HCT116 (cell line): ENCODE measurements at regions not wholly inside any gene's neighbourhood (a gene's known extent, or its start where the extent isn't known, plus 50 kb on each side); places are given as distances from the start of the nearest gene placed in this dataset.

ENCODE experiments used
- ATAC-seq: fragments of 200-7000 bp; cut with Tn5 transposase; 2 replicates; pipeline ENCODE4 v1.9.1; 2020; ENCODE audit warnings: mild to moderate bottlenecking, moderate library complexity
- BruUV-seq: library from RNA; stranded (reverse); fragments of 400-500 nt; replicated peaks from 2 replicates; lab custom pipeline; 2021; lab: Mats Ljungman, UMichigan
- CTCF ChIA-PET: fragments of 300-600 bp; sonication (Branson Sonifier 250); formaldehyde crosslinking; loops from one replicate; lab custom pipeline; 2021; ENCODE audit warnings: antibody characterized with exemption; lab: Charles Lee
- POLR2A ChIA-PET: fragments of 300-600, 350-600 bp; sonication (Branson Sonifier 250); formaldehyde crosslinking; loops from one replicate; lab custom pipeline; 2021; ENCODE audit warnings: antibody characterized with exemption; lab: Charles Lee
- RAD21 ChIA-PET, 2 experiments: fragments of 300-600 bp; sonication (Branson Sonifier 250); formaldehyde crosslinking; loops; one replicate each; lab custom pipeline; 2023; ENCODE audit warnings: low total read pairs in 2 of 2; ENCODE audit not compliant: uncharacterized antibody in 2 of 2, unreplicated experiment in 2 of 2, low non-redundant PET in 1 of 2; lab: Charles Lee
- DNase-seq: peaks from one replicate; pipeline ENCODE4 v3.0.0-alpha.2; 2010; ENCODE audit warnings: low read depth, low spot score
- H2AFZ ChIP-seq: fragments of 200-600 bp; shearing (Covaris generic), sonication (generic); 2 replicates; pipeline ENCODE4 v1.6.1; 2017; ENCODE audit warnings: low read depth, mixed run types, mixed read lengths, antibody characterized with exemption, low read length; ENCODE audit not compliant: poor library complexity, severe bottlenecking
- H3K27ac ChIP-seq: 2 replicates; pipeline ENCODE4 v1.5.1; 2012; ENCODE audit warnings: low read depth, low read length
- H3K27me3 ChIP-seq: fragments of 200-600 bp; sonication (generic); 2 replicates; pipeline ENCODE4 v1.6.1; 2016; ENCODE audit warnings: mixed run types, low read length, mixed read lengths; ENCODE audit not compliant: insufficient read depth
- H3K36me3 ChIP-seq, 2 experiments: fragments of 200-500 bp in 1 of 2; fragments of 200-600 bp in 1 of 2; sonication (Bioruptor generic) in 1 of 2; sonication (generic) in 1 of 2; 2 replicates each; pipeline versions ENCODE4 v1.5.1 to v1.6.1; 2014 to 2016; ENCODE audit warnings: low read length in 2 of 2, inconsistent platforms in 1 of 2, mixed read lengths in 1 of 2, mixed run types in 1 of 2; ENCODE audit not compliant: insufficient read depth in 2 of 2, control insufficient read depth in 1 of 2
- H3K4me1 ChIP-seq, 2 experiments: fragments of 200-600 bp in 1 of 2; sonication (generic) in 1 of 2; 2 replicates each; pipeline versions ENCODE4 v1.5.1 to v1.6.1; 2012 to 2017; ENCODE audit warnings: low read length in 2 of 2, inconsistent platforms in 1 of 2, mild to moderate bottlenecking in 1 of 2, mixed read lengths in 1 of 2, mixed run types in 1 of 2, moderate library complexity in 1 of 2; ENCODE audit not compliant: insufficient read depth in 2 of 2, control insufficient read depth in 1 of 2
- H3K4me2 ChIP-seq: fragments of 200-600 bp; sonication (generic); 2 replicates; pipeline ENCODE4 v1.6.1; 2017; ENCODE audit warnings: mixed run types, low read length, mixed read lengths
- H3K4me3 ChIP-seq, 2 experiments: fragments of 200-600 bp in 1 of 2; sonication (generic) in 1 of 2; replicated peaks in 1 of 2; 2 replicates each; pipeline ENCODE4 v1.5.1; 2011 to 2016; ENCODE audit warnings: low read length in 2 of 2, control low read depth in 1 of 2, low read depth in 1 of 2, mild to moderate bottlenecking in 1 of 2, mixed read lengths in 1 of 2, mixed run types in 1 of 2
- H3K79me2 ChIP-seq: fragments of 200-600 bp; sonication (generic); 2 replicates; pipeline ENCODE4 v1.6.1; 2017; ENCODE audit warnings: mild to moderate bottlenecking, mixed run types, low read length, moderate library complexity, mixed read lengths; ENCODE audit not compliant: insufficient read depth
- H3K9ac ChIP-seq: fragments of 200-600 bp; sonication (generic); 2 replicates; pipeline ENCODE4 v1.6.1; 2016; ENCODE audit warnings: low read length, mixed read lengths
- H3K9me2 ChIP-seq: fragments of 200-600 bp; sonication (generic), shearing (Covaris generic); 2 replicates; pipeline ENCODE4 v1.6.1; 2017; ENCODE audit warnings: mixed run types, mild to moderate bottlenecking, moderate library complexity; ENCODE audit not compliant: insufficient read depth
- H3K9me3 ChIP-seq, 2 experiments: fragments of 200-500 bp in 1 of 2; fragments of 200-600 bp in 1 of 2; sonication (Bioruptor generic) in 1 of 2; sonication (generic) in 1 of 2; 2 replicates each; pipeline ENCODE4 v1.6.1; 2014 to 2017; ENCODE audit warnings: low read length in 2 of 2, mixed read lengths in 2 of 2, inconsistent platforms in 1 of 2, low read depth in 1 of 2, mild to moderate bottlenecking in 1 of 2, mixed run types in 1 of 2, moderate library complexity in 1 of 2; ENCODE audit not compliant: control insufficient read depth in 1 of 2, insufficient read depth in 1 of 2
- H4K20me1 ChIP-seq: fragments of 200-600 bp; sonication (generic), shearing (Covaris generic); 2 replicates; pipeline ENCODE4 v1.6.1; 2017; ENCODE audit warnings: mixed run types, mild to moderate bottlenecking, moderate library complexity; ENCODE audit not compliant: insufficient read depth
- CEBPB ChIP-seq: IDR thresholded peaks from 2 replicates; pipeline ENCODE4 v1.6.1; 2012; ENCODE audit warnings: low read depth
- EZH2phosphoT487 ChIP-seq: fragments of 200-600 bp; IDR thresholded peaks from 2 replicates; pipeline ENCODE4 v1.6.1; 2018; ENCODE audit warnings: antibody characterized with exemption, borderline replicate concordance
- SIN3A ChIP-seq: IDR thresholded peaks from 2 replicates; pipeline ENCODE4 v1.6.1; 2012; ENCODE audit warnings: low read depth
- ZNF274 ChIP-seq: fragments of 200-500 bp; sonication (Bioruptor generic); IDR thresholded peaks from 2 replicates; pipeline ENCODE4 v1.6.1; 2014; ENCODE audit warnings: mild to moderate bottlenecking, low read depth, low read length, inconsistent platforms
- intact Hi-C: fragments of 100-400 bp; cut with micrococcal nuclease; formaldehyde crosslinking; loops from 2 replicates; pipeline ENCODE4 v1.10.0; 2022
- TF ChIP-seq, protein P1 (sequence below): IDR thresholded peaks from 2 replicates; pipeline ENCODE4 v1.6.1; 2011; ENCODE audit warnings: mild to moderate bottlenecking, low read length, moderate library complexity; ENCODE audit not compliant: insufficient replicate concordance; ENCODE audit errors: extremely low read depth
- TF ChIP-seq, protein P2 (sequence below): IDR thresholded peaks from 2 replicates; pipeline ENCODE4 v1.6.1; 2012

DNA sequence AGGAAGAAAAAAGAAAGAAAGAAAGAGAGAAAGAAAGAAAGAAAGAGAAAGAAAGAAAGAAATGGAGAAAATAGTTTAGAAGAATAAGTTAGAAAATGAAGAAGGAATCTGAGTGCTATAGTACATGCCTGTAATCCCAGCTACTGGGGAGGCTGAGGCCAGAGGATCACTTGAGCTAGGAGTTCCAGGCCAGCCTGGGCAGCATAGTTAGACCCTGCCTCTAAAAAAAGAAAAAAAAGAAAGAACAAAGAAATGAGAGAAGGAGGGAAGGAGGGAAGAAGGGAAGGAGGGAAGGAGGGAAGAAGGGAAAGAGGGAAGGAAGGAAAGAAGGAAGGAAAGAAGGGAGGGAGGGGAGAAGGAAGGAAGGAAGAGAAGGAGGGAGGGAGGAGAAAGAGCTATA is 1339.8 kb downstream of the OLFM4 start:
- BruUV-seq: no TSS peak
- intact Hi-C loops: no loop called here
- H3K4me3 ChIP-seq: no peak overlapping the region
- no peak overlapping the region for H2AFZ ChIP-seq
- H3K27ac ChIP-seq: no peak overlapping the region
- peaks cover 8 to 12% of the 10 kb centered on the region in 2 experiments; a peak in 3 of 4 replicates for H3K9me3 ChIP-seq
- no peaks in the 10 kb centered on the region for H3K9me2 ChIP-seq
- no peak overlapping the region for H3K4me2 ChIP-seq
- TF ChIP-seq SIN3A (no peak), CEBPB (no peak), EZH2phosphoT487 (no peak)
- TF ChIP-seq, all 23 proteins: peak for 0
- ChIA-PET CTCF (no interaction called here), RAD21 (no interaction called here), POLR2A (no interaction called here)
- no peak for ATAC-seq
- Histone ChIP-seq H3K27me3 (no peaks in the 10 kb centered on the region), H3K4me1 (no peaks in the 10 kb centered on the region), H4K20me1 (no peaks in the 10 kb centered on the region), H3K36me3 (no peaks in the 10 kb centered on the region), H3K9ac (no peak overlapping the region), H3K79me2 (no peaks in the 10 kb centered on the region)
- no peak for DNase-seq

DNA sequence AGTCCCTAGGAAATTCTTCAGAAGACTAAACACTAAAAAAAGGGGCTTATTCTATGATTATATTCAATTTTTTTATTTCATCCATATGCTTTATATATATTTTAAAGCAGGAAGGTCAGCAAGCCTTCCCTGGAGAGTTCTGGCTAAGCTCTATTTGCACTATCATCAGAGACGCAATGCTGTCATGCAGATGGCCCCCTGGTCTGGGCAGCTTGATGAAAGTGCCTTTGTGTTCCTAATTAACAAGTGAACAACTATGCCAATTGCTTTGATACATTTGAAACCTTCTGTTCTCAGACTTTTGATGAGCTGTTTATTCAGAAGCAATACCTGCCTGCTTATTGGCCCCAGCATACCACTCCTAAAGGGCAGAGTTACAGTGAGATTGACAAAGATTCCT is 1344.6 kb downstream of the OLFM4 start:
- no peak for ATAC-seq
- intact Hi-C loops: no loop called here
- Histone ChIP-seq H3K27me3 (no peaks in the 10 kb centered on the region), H2AFZ (no peak overlapping the region), H3K9ac (no peak overlapping the region), H3K4me2 (no peak overlapping the region), H3K9me2 (no peaks in the 10 kb centered on the region), H3K4me3 (no peak overlapping the region), H3K79me2 (no peaks in the 10 kb centered on the region), H3K9me3 (peaks cover 12 to 21% of the 10 kb centered on the region in 2 experiments; a peak in 2 of 4 replicates), H3K4me1 (no peaks in the 10 kb centered on the region), H3K36me3 (no peaks in the 10 kb centered on the region), H4K20me1 (no peaks in the 10 kb centered on the region), H3K27ac (no peak overlapping the region)
- ChIA-PET RAD21 (no interaction called here), CTCF (no interaction called here), POLR2A (no interaction called here)
- no peak for DNase-seq
- TF ChIP-seq, protein P1, sequence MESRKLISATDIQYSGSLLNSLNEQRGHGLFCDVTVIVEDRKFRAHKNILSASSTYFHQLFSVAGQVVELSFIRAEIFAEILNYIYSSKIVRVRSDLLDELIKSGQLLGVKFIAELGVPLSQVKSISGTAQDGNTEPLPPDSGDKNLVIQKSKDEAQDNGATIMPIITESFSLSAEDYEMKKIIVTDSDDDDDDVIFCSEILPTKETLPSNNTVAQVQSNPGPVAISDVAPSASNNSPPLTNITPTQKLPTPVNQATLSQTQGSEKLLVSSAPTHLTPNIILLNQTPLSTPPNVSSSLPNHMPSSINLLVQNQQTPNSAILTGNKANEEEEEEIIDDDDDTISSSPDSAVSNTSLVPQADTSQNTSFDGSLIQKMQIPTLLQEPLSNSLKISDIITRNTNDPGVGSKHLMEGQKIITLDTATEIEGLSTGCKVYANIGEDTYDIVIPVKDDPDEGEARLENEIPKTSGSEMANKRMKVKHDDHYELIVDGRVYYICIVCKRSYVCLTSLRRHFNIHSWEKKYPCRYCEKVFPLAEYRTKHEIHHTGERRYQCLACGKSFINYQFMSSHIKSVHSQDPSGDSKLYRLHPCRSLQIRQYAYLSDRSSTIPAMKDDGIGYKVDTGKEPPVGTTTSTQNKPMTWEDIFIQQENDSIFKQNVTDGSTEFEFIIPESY: no peak
- TF ChIP-seq ZNF274: no peak
- TF ChIP-seq, protein P2, sequence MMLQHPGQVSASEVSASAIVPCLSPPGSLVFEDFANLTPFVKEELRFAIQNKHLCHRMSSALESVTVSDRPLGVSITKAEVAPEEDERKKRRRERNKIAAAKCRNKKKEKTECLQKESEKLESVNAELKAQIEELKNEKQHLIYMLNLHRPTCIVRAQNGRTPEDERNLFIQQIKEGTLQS: no peak
- no TSS peak for BruUV-seq
